Stomach (tissue), 4 donors: ENCODE measurements at regions not wholly inside any gene's neighbourhood (a gene's known extent, or its start where the extent isn't known, plus 50 kb on each side); places are given as distances from the start of the nearest gene placed in this dataset.

Experiments used
- CTCF ChIP-seq, 7 experiments: fragments of 450-650 bp in 4 of 7; fragments of 200-600 bp in 3 of 7; sonication (generic) in 3 of 7; IDR thresholded peaks; one replicate each; pipeline ENCODE4 v1.5.1; 2016 to 2019; ENCODE audit warnings: antibody characterized with exemption in 7 of 7, control low read depth in 2 of 7, mild to moderate bottlenecking in 1 of 7
- POLR2A ChIP-seq, 4 donors: fragments of 450-650 bp; IDR thresholded peaks; one replicate each; pipeline ENCODE4 v1.6.1; 2016; ENCODE audit warnings: antibody characterized with exemption in 4 of 4, control low read depth in 2 of 4, mild to moderate bottlenecking in 1 of 4, moderate library complexity in 1 of 4
- POLR2AphosphoS5 ChIP-seq, 3 donors: sonication (generic); formaldehyde crosslinking; IDR thresholded peaks; one replicate each; pipeline ENCODE4 v1.6.1; 2016; ENCODE audit warnings: antibody characterized with exemption in 3 of 3

- TF ChIP-seq CTCF (IDR thresholded peaks at IDR 0.05) (no peak), POLR2AphosphoS5 (IDR thresholded peaks at IDR 0.05) (no peak), POLR2A (IDR thresholded peaks at IDR 0.05) (no peak)
These were observed 942.2 kb downstream of the PCDH17 start for GRCh38 chr13:58573743-58574142.
